HCT116 (cell line): ENCODE measurements at regions not wholly inside any gene's neighbourhood (a gene's known extent, or its start where the extent isn't known, plus 50 kb on each side); places are given as distances from the start of the nearest gene placed in this dataset.

Experiments used
- ATAC-seq: fragments of 200-7000 bp; cut with Tn5 transposase; 2 replicates; pipeline ENCODE4 v1.9.1; 2020; ENCODE audit warnings: mild to moderate bottlenecking, moderate library complexity
- BruUV-seq: library from RNA; stranded (reverse); fragments of 400-500 nt; replicated peaks from 2 replicates; lab custom pipeline; 2021; lab: Mats Ljungman, UMichigan
- CTCF ChIA-PET: fragments of 300-600 bp; sonication (Branson Sonifier 250); formaldehyde crosslinking; loops from one replicate; lab custom pipeline; 2021; ENCODE audit warnings: antibody characterized with exemption; lab: Charles Lee
- POLR2A ChIA-PET: fragments of 300-600, 350-600 bp; sonication (Branson Sonifier 250); formaldehyde crosslinking; loops from one replicate; lab custom pipeline; 2021; ENCODE audit warnings: antibody characterized with exemption; lab: Charles Lee
- RAD21 ChIA-PET, 2 experiments: fragments of 300-600 bp; sonication (Branson Sonifier 250); formaldehyde crosslinking; loops; one replicate each; lab custom pipeline; 2023; ENCODE audit warnings: low total read pairs in 2 of 2; ENCODE audit not compliant: uncharacterized antibody in 2 of 2, unreplicated experiment in 2 of 2, low non-redundant PET in 1 of 2; lab: Charles Lee
- DNase-seq: peaks from one replicate; pipeline ENCODE4 v3.0.0-alpha.2; 2010; ENCODE audit warnings: low read depth, low spot score
- H2AFZ ChIP-seq: fragments of 200-600 bp; shearing (Covaris generic), sonication (generic); 2 replicates; pipeline ENCODE4 v1.6.1; 2017; ENCODE audit warnings: low read depth, mixed run types, mixed read lengths, antibody characterized with exemption, low read length; ENCODE audit not compliant: poor library complexity, severe bottlenecking
- H3K27ac ChIP-seq: 2 replicates; pipeline ENCODE4 v1.5.1; 2012; ENCODE audit warnings: low read depth, low read length
- H3K27me3 ChIP-seq: fragments of 200-600 bp; sonication (generic); 2 replicates; pipeline ENCODE4 v1.6.1; 2016; ENCODE audit warnings: mixed run types, low read length, mixed read lengths; ENCODE audit not compliant: insufficient read depth
- H3K36me3 ChIP-seq, 2 experiments: fragments of 200-500 bp in 1 of 2; fragments of 200-600 bp in 1 of 2; sonication (Bioruptor generic) in 1 of 2; sonication (generic) in 1 of 2; 2 replicates each; pipeline versions ENCODE4 v1.5.1 to v1.6.1; 2014 to 2016; ENCODE audit warnings: low read length in 2 of 2, inconsistent platforms in 1 of 2, mixed read lengths in 1 of 2, mixed run types in 1 of 2; ENCODE audit not compliant: insufficient read depth in 2 of 2, control insufficient read depth in 1 of 2
- H3K4me1 ChIP-seq, 2 experiments: fragments of 200-600 bp in 1 of 2; sonication (generic) in 1 of 2; 2 replicates each; pipeline versions ENCODE4 v1.5.1 to v1.6.1; 2012 to 2017; ENCODE audit warnings: low read length in 2 of 2, inconsistent platforms in 1 of 2, mild to moderate bottlenecking in 1 of 2, mixed read lengths in 1 of 2, mixed run types in 1 of 2, moderate library complexity in 1 of 2; ENCODE audit not compliant: insufficient read depth in 2 of 2, control insufficient read depth in 1 of 2
- H3K4me2 ChIP-seq: fragments of 200-600 bp; sonication (generic); 2 replicates; pipeline ENCODE4 v1.6.1; 2017; ENCODE audit warnings: mixed run types, low read length, mixed read lengths
- H3K4me3 ChIP-seq, 2 experiments: fragments of 200-600 bp in 1 of 2; sonication (generic) in 1 of 2; replicated peaks in 1 of 2; 2 replicates each; pipeline ENCODE4 v1.5.1; 2011 to 2016; ENCODE audit warnings: low read length in 2 of 2, control low read depth in 1 of 2, low read depth in 1 of 2, mild to moderate bottlenecking in 1 of 2, mixed read lengths in 1 of 2, mixed run types in 1 of 2
- H3K79me2 ChIP-seq: fragments of 200-600 bp; sonication (generic); 2 replicates; pipeline ENCODE4 v1.6.1; 2017; ENCODE audit warnings: mild to moderate bottlenecking, mixed run types, low read length, moderate library complexity, mixed read lengths; ENCODE audit not compliant: insufficient read depth
- H3K9ac ChIP-seq: fragments of 200-600 bp; sonication (generic); 2 replicates; pipeline ENCODE4 v1.6.1; 2016; ENCODE audit warnings: low read length, mixed read lengths
- H3K9me2 ChIP-seq: fragments of 200-600 bp; sonication (generic), shearing (Covaris generic); 2 replicates; pipeline ENCODE4 v1.6.1; 2017; ENCODE audit warnings: mixed run types, mild to moderate bottlenecking, moderate library complexity; ENCODE audit not compliant: insufficient read depth
- H3K9me3 ChIP-seq, 2 experiments: fragments of 200-500 bp in 1 of 2; fragments of 200-600 bp in 1 of 2; sonication (Bioruptor generic) in 1 of 2; sonication (generic) in 1 of 2; 2 replicates each; pipeline ENCODE4 v1.6.1; 2014 to 2017; ENCODE audit warnings: low read length in 2 of 2, mixed read lengths in 2 of 2, inconsistent platforms in 1 of 2, low read depth in 1 of 2, mild to moderate bottlenecking in 1 of 2, mixed run types in 1 of 2, moderate library complexity in 1 of 2; ENCODE audit not compliant: control insufficient read depth in 1 of 2, insufficient read depth in 1 of 2
- H4K20me1 ChIP-seq: fragments of 200-600 bp; sonication (generic), shearing (Covaris generic); 2 replicates; pipeline ENCODE4 v1.6.1; 2017; ENCODE audit warnings: mixed run types, mild to moderate bottlenecking, moderate library complexity; ENCODE audit not compliant: insufficient read depth
- ATF3 ChIP-seq: IDR thresholded peaks from 2 replicates; pipeline ENCODE4 v1.6.1; 2012
- CBX3 ChIP-seq: IDR thresholded peaks from 2 replicates; pipeline ENCODE4 v1.6.1; 2012; ENCODE audit warnings: low read depth
- CTCF ChIP-seq, 3 experiments: fragments of 200-600 bp in 1 of 3; sonication (generic) in 1 of 3; IDR thresholded peaks in 2 of 3; conservative IDR thresholded peaks in 1 of 3; 2 replicates each; pipeline ENCODE4 v1.5.1; 2012 to 2017; ENCODE audit warnings: low read depth in 2 of 3, low read length in 2 of 3, antibody characterized with exemption in 1 of 3, borderline replicate concordance in 1 of 3, control low read depth in 1 of 3, mild to moderate bottlenecking in 1 of 3, mixed read lengths in 1 of 3, mixed run types in 1 of 3, moderate library complexity in 1 of 3; ENCODE audit not compliant: insufficient read depth in 1 of 3
- EGR1 ChIP-seq: IDR thresholded peaks from 2 replicates; pipeline ENCODE4 v1.6.1; 2012; ENCODE audit warnings: low read depth
- EZH2 ChIP-seq: fragments of 200-600 bp; sonication (generic); IDR thresholded peaks from 2 replicates; pipeline ENCODE4 v1.6.1; 2017; ENCODE audit warnings: antibody characterized with exemption, mixed run types
- EZH2phosphoT487 ChIP-seq: fragments of 200-600 bp; IDR thresholded peaks from 2 replicates; pipeline ENCODE4 v1.6.1; 2018; ENCODE audit warnings: antibody characterized with exemption, borderline replicate concordance
- FOSL1 ChIP-seq: IDR thresholded peaks from 2 replicates; pipeline ENCODE4 v1.6.1; 2012; ENCODE audit warnings: low read depth
- JUND ChIP-seq: IDR thresholded peaks from 2 replicates; pipeline ENCODE4 v1.6.1; 2012
- POLR2AphosphoS5 ChIP-seq: IDR thresholded peaks from 2 replicates; pipeline ENCODE4 v1.6.1; 2011; ENCODE audit warnings: mild to moderate bottlenecking, low read depth, low read length, moderate library complexity
- RAD21 ChIP-seq: IDR thresholded peaks from 2 replicates; pipeline ENCODE4 v1.6.1; 2012; ENCODE audit warnings: low read depth, mild to moderate bottlenecking
- REST ChIP-seq: IDR thresholded peaks from 2 replicates; pipeline ENCODE4 v1.6.1; 2012; ENCODE audit warnings: low read depth
- SIN3A ChIP-seq: IDR thresholded peaks from 2 replicates; pipeline ENCODE4 v1.6.1; 2012; ENCODE audit warnings: low read depth
- SP1 ChIP-seq: IDR thresholded peaks from 2 replicates; pipeline ENCODE4 v1.6.1; 2012; ENCODE audit warnings: low read depth
- SRF ChIP-seq: IDR thresholded peaks from 2 replicates; pipeline ENCODE4 v1.6.1; 2012; ENCODE audit warnings: low read depth
- YY1 ChIP-seq: IDR thresholded peaks from 2 replicates; pipeline ENCODE4 v1.6.1; 2011; ENCODE audit warnings: low read length, low read depth, moderate library complexity, mild to moderate bottlenecking; ENCODE audit not compliant: insufficient replicate concordance; ENCODE audit errors: extremely low read depth
- ZFX ChIP-seq: fragments of 450-650 bp; IDR thresholded peaks from 2 replicates; pipeline ENCODE4 v1.6.1; 2017
- ZNF274 ChIP-seq: fragments of 200-500 bp; sonication (Bioruptor generic); IDR thresholded peaks from 2 replicates; pipeline ENCODE4 v1.6.1; 2014; ENCODE audit warnings: mild to moderate bottlenecking, low read depth, low read length, inconsistent platforms
- intact Hi-C: fragments of 100-400 bp; cut with micrococcal nuclease; formaldehyde crosslinking; loops from 2 replicates; pipeline ENCODE4 v1.10.0; 2022
- TF ChIP-seq, protein P1 (sequence below): IDR thresholded peaks from 2 replicates; pipeline ENCODE4 v1.6.1; 2012
- TF ChIP-seq, protein P2 (sequence below): IDR thresholded peaks from 2 replicates; pipeline ENCODE4 v1.6.1; 2011; ENCODE audit warnings: mild to moderate bottlenecking, low read length, moderate library complexity; ENCODE audit not compliant: insufficient replicate concordance; ENCODE audit errors: extremely low read depth

DNA sequence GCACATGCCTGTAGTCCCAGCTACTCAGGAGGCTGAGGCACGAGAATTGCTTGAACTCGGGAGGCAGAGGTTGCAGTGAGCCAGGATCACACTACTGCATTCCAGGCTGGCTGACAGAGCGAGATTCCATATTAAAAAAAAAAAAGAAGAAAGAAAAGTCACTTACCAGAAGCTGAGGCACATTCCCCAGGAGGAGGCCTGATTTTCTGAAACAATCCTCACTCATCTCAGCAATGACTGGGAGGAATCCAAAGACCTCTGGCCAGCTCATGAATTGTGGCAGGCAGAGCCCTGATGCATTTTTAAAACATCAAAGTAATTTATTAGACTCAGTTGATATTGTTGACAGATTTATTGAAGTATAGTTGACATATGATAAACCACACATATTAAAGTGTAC, 206.3 kb downstream of the FOXO1 start:
- POLR2A ChIA-PET, result no interaction called here
- CTCF ChIA-PET, result no interaction called here
- intact Hi-C loops, result no loop called here

More for the DNA sequence above, 206.3 kb downstream of the FOXO1 start:
- no peak for TF ChIP-seq EZH2phosphoT487
- TF ChIP-seq YY1, result no peak
- TF ChIP-seq ZFX, result no peak
- TF ChIP-seq REST, result no peak
- TF ChIP-seq CTCF (IDR thresholded peaks at IDR 0.05 in 2 of 3, conservative IDR thresholded peaks at IDR 0.05 in 1 of 3; ENCODE audit: borderline replicate concordance in 1 of 3, insufficient read depth in 1 of 3, low read depth in 2 of 3, low read length in 2 of 3), result no peak
- no peak for TF ChIP-seq RAD21
- no peak for TF ChIP-seq SIN3A
- TF ChIP-seq JUND, result no peak
- TF ChIP-seq, protein P1, sequence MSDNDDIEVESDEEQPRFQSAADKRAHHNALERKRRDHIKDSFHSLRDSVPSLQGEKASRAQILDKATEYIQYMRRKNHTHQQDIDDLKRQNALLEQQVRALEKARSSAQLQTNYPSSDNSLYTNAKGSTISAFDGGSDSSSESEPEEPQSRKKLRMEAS, result no peak
- TF ChIP-seq SRF, result no peak
- no peak for TF ChIP-seq POLR2AphosphoS5
- no peak for TF ChIP-seq ZNF274
- TF ChIP-seq, protein P2, sequence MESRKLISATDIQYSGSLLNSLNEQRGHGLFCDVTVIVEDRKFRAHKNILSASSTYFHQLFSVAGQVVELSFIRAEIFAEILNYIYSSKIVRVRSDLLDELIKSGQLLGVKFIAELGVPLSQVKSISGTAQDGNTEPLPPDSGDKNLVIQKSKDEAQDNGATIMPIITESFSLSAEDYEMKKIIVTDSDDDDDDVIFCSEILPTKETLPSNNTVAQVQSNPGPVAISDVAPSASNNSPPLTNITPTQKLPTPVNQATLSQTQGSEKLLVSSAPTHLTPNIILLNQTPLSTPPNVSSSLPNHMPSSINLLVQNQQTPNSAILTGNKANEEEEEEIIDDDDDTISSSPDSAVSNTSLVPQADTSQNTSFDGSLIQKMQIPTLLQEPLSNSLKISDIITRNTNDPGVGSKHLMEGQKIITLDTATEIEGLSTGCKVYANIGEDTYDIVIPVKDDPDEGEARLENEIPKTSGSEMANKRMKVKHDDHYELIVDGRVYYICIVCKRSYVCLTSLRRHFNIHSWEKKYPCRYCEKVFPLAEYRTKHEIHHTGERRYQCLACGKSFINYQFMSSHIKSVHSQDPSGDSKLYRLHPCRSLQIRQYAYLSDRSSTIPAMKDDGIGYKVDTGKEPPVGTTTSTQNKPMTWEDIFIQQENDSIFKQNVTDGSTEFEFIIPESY, result no peak
- TF ChIP-seq ATF3, result no peak
- no peak for TF ChIP-seq FOSL1
- TF ChIP-seq EGR1, result no peak
- TF ChIP-seq CBX3, result no peak
- no peak for TF ChIP-seq SP1
- no peak for TF ChIP-seq EZH2
- H3K4me1 ChIP-seq, result no peaks in the 10 kb centered on the region
- no peaks in the 10 kb centered on the region for H4K20me1 ChIP-seq
- no peaks in the 10 kb centered on the region for H3K9me2 ChIP-seq
- no peak overlapping the region for H3K4me3 ChIP-seq
- H3K79me2 ChIP-seq, result no peaks in the 10 kb centered on the region
- BruUV-seq, result no TSS peak
- no peaks in the 10 kb centered on the region for H3K9me3 ChIP-seq
- ATAC-seq (no peak), DNase-seq (no peak)
- no peaks in the 10 kb centered on the region for H3K36me3 ChIP-seq
- no peak overlapping the region for H3K27ac ChIP-seq
- RAD21 ChIA-PET, result no interaction called here
- H3K27me3 ChIP-seq, result no peaks in the 10 kb centered on the region
- no peak overlapping the region for H3K4me2 ChIP-seq
- no peak overlapping the region for H3K9ac ChIP-seq
- H2AFZ ChIP-seq, result no peak overlapping the region
